GM21717 (cell line): ENCODE measurements at regions not wholly inside any gene's neighbourhood (a gene's known extent, or its start where the extent isn't known, plus 50 kb on each side); places are given as distances from the start of the nearest gene placed in this dataset.

Experiments used
- ATAC-seq: cut with Tn5 transposase; IDR thresholded peaks from one replicate; pipeline ENCODE4 v1.9.1; 2021; ENCODE audit warnings: mild to moderate bottlenecking, moderate library complexity; ENCODE audit not compliant: unreplicated experiment

DNA sequence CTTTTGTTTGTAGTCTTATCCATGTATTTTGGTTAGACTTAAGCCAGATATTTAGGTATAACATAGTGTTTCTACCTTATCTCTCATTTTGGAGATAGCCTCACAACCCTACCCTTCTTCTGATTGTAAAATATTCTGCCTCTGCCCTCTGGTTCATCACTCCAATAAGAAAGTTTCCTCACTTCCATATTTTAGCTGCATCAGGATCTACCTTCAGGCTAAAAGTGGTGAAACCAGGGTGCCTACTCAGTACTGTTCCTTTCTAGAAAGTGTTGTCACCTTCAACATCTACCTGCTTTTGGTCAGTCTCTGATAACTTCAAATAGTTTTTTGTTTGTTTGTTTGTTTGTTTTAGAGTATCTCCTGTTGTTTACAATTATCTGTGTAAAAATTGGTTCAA lies 294.6 kb downstream of the ANXA1 start:
- ATAC-seq: no peak

DNA sequence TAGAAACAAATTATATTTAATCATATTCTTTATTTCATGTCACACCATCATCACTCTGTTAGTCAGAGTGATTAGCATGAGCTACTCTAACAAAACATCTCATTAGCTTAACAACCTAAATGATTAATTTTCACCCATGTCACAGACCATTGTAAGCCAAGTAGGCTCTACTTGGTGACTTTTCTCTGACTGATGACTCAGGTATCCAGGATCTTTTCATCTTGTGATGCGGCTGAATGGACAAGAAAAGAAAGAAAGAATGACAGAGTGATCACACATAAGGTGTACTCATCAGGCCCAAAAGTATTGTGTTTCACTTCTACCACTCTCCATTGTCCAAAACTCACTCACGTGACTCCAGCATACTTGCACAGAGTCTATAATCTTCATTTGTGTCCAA lies 299.3 kb downstream of the ANXA1 start:
- ATAC-seq: no peak

DNA sequence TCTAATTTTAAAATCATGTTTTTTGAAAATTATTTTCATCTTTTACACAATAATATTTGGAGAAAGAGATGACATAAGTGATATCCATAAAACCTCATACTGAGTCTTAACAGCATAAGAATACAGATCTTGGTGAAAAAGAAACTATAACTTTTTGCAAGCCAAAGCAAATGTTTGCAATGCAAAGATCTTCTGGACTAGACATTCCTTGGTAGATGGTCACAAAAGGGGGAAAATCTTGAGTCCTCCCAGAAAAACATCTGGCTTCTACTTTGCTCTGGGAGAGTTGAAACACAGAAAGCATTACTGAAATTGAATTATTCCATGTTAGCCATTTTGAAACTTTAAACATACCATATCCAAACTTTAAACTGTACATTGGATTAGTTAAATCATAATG lies 308.2 kb downstream of the ANXA1 start:
- no peak for ATAC-seq

DNA sequence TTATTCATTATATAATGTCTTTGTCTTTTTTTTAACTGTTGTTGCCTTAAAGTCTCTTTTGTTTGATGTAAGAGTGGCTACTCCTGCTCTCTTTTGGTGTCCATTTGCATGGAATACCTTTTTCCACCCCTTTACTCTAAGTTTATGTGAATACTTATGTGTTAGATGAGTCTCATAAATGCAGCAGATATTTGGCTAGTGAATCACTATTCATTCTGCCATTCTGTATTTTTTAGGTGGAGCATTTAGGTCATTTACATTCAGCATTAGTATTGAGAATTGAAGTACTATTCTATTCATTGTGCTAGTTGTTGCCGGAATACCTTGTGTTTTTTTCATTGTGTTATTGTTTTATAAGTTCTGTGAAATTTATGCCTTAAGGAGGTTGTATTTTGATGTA lies 317.1 kb downstream of the ANXA1 start:
- ATAC-seq: no peak

DNA sequence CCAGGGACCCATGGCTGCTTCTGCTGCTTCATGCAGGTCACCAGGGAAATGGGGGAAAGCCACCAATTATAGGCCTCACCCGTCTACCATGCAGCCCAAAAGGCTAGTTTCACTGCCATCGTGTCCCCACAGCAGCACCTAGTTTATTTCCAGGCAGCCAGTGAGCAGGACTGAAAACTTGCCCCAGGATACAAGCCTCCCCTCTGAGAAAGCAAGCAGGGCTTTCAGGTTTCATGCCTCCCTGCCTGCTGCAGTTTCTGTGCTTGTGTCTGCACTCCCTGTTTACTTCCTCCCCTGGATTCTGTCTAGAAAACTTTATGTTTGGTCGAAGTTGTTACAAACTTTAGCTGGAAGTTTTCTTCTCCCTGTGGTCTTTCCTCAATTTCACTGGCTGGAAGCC lies 319.1 kb downstream of the ANXA1 start:
- ATAC-seq: no peak

DNA sequence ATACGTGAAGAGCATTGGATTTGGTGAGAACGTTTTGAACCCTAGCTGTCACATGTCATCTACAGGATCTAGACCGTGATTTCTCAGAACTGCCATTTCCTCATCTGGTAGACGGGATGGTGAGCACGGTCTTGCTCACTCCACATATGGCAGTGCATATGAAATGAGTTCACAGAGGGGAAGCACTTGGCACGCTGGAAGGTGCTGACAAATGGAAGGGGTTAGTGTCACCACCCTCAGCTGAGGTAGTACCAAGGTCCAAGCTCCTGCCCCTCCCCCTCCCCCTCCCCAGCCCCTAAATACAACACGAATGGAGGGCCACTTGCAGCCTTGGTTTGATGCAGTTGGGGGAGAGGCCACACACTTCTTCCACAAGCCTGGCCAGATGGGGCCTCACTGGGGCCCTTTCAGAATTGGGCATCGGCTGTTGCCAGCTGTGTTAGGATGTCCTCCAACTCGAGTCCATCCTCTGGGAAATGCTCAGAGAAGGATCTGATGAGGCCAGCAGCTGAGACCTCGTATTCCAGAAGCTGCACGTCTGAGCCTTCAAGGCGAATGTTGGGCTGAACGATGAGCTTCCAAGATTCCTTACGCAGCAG lies 322.4 kb downstream of the ANXA1 start:
- no peak for ATAC-seq

DNA sequence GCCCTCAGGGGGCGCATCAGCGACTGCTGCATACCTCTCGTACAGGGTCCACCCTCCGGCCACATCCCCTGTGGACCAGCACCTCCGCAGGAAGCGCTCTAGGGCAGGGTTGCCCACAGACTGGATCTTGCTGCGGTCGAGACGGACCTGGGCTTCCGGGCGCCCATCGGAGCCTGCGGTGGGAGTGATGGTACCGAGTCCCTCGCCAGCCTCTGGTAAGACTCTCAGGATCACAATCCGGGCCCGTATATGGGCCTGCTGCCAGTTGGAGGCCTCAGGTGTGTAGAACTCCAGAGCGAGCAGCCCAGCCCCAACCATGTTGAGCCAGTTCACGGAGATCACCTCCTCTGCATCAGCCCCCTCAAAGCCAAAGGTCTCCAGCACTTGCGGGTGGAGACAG lies 323.0 kb downstream of the ANXA1 start:
- ATAC-seq: no peak

DNA sequence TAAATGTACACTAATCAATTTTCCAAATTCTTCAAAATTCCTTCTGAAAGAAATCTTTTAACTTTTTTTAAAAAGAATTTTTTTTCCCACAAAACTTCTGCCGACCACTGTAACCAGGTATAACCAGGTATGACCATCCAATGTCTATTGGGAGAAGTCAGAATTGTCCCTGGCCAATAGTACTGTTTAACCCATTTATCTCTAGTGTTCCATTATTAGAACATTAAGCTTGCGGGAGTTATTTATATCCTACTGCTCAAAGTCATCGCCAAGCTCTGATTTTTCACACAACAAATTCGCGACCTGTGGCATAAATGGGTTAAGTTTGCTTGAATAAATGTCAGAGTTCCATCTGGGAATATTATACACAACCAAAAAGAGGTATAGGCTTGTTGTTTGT lies 343.2 kb downstream of the ANXA1 start:
- no peak for ATAC-seq

DNA sequence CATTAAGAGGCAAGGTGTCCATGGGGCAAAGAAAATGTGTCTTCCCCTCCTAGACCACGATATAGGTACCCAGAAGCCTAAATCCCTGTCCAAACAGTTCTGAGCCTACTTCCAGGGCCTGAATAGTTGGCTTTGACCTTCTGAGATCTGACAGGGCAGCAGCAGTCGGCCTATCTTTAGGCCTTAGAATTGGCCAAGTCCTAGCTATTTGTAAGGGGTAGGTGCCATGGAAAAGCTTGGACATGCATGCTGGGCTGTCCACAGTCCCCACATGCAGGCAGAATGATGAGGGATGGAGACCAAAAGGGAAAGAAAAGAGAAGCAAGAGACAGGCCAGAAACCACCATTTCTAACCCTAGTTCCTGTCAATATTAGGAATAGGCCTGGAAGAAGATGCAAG lies 346.1 kb downstream of the ANXA1 start:
- ATAC-seq: no peak

DNA sequence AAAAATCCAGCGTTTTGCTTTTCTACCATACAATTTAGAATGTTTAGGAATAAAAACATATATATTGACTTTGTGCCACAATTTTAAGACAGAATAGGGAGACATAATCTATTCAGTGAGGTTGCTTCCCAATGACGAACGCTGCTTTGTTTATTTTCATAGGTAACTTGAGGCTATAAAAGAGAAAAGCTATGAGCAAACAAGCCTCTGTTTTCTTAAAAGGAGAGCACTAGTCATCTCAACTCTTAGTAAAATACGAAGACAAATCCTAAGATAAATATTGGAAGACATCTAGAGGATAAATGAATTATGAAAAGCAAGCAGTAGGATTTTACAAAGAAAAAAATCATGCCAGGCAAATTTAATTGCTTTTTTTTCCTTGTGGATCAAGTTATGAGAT lies 363.6 kb downstream of the ANXA1 start:
- no peak for ATAC-seq

DNA sequence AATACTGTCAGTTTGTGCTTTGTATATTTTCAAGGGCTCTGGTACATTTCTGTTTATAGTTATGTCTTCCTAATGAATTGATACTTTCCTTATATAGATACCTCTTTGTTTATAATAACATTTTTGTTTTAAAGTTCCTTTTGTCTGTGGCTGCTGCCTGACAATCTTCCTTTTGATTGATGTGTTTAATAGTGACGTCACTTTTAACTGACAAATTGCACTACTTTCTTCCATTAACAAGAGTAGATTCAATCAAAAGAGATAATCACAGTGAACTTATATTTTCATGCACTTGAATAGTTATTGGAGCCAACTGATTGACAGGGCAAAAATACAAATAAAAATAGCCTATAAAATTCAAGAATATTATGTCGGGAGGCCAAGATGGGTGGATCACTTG lies 371.7 kb downstream of the ANXA1 start:
- ATAC-seq: no peak

DNA sequence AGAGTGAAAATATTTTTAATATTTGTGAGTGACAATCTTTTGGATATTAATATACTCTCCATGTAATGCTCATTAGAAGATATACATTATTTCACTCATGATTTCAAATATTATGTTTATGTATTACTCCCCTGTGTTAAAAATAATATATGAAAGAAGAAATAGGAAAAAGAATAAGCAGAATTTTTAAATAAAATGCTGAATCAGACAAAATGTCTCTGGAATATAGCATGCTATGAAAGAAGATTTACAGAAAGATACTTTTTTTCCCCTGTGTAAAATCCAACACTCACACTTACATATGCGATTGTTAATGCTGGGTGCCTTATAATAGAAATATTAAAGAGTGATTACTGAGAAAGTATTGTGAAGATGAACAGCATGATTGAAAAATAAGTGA lies 373.7 kb downstream of the ANXA1 start:
- ATAC-seq: no peak

DNA sequence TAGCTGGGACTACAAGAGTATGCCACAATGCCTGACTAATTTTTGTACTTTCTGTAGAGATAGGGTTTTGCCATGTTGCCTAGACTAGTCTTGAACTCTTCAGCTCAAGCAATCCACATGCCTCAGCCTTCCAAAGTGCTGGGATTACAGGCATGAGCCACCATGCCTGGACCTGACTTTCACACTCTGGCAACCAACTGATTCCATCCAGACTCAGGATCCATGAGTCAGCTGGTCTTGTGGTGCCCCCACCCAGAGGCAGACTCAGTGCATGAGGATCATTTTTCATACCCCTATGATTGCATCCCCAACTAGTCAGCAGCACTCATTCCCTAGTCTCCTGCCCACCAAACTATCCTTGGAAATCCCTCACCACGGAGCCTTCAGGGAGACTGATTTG lies 375.9 kb downstream of the ANXA1 start:
- ATAC-seq: no peak

DNA sequence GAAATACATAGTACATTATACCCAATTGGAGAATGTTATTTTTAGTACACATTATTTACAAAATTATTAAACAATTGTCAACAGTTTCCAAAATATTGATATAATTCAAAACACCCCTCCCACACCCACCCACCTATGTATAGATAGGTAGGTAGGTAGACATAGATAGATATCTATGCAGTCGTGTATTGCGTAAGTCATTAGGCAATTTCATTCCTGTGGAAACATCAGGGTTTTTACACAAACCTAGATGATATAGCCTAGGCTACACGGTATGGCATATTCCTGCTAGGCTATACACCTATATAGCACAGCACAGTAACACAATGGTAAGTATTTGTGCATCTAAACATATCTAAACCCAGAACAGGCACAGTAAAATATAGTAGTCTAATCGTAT lies 377.3 kb downstream of the ANXA1 start:
- no peak for ATAC-seq

DNA sequence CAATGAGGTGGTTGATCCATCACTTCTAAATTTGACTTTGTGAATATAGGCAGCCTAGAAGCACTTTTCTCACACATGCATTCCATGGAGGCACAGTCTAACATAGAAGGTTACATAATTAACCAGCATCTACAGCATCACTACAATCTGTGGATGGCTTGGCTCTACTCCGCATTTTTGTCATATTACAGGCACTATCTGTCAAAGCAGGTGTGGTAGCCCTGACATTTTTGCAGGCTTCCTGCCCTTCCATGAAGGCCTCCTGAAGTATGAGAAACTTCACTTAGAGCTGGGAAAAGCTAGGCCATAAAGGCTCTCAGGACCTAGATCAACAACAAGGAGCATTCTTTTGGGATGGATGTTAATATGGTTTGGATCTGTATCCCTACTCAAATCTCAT lies 378.0 kb downstream of the ANXA1 start:
- no peak for ATAC-seq

DNA sequence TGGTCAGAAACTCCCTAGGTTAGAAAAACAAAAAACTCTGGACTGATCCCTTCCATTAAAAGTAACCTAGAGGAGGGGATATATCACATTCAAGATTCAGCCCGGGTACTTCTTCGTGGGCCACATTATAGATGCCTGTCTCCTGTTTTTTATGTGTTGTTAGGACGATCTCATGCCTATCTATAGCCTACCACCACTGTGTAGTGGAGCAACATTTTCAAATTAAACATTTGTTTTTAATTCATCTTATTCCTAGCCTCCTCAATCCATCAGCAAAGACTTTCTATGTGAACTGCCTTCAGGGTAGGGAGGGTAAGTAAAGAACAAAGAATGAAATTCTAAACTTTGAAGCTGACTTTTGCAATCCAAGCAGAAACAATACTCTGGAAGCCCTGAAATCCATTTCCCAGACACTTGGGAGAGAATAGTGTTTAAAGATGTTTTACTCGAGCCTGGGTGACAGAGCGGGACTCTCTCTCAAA lies 379.4 kb downstream of the ANXA1 start:
- no peak for ATAC-seq

DNA sequence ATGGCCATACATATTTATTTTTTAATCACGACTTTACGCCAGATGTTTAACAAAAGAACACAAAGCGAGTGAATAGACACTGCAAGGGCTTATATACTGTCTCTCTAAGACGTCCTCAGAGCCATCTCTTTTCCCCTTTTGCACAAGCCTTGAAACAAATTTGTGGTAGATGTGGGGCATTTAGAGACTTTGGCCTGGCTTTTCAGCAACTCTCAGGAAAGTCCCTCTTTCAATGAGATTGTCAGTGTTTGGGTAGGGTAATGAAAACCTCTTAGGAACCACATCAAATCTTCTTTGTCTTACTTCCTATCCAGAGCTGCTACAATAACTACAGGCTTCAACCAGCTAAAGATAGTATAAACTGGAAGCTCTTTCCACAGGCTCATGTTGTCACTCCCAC lies 380.0 kb downstream of the ANXA1 start:
- no peak for ATAC-seq

DNA sequence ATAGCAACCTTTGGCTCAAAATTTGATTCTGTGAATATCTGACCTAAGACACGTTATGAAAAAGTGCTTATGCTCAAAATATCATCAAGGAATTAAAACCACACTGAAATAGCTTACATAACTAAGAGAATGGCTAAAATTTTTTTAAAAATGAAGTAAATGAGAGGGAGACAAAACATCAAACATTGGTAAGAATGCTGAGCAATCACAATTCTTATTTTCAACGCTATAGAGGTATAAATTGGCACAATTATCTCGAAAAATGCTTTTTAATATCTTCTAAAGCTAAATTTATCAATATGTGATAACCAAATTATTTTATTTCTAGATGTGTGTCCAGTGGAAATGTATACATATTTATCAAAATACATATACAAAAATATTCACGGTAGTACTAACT lies 381.3 kb downstream of the ANXA1 start:
- no peak for ATAC-seq

DNA sequence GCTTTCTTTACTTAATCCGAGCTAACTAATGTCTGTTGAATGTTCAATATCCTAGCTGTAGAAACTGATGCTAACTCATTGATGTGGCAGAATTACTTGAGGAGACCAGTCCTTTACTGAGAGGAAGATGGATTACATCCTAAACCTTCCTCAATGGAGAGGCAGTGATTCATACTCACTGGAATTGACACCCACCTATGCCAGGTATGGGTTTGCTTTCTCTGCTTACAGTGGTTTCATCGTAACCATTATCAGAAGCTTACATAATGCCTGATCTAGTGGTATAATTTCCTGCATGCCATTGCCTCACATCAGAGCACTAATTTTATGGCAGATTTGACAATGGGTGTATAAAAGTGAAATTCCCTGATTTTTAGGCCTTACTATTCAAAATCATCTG lies 384.7 kb downstream of the ANXA1 start:
- no peak for ATAC-seq

DNA sequence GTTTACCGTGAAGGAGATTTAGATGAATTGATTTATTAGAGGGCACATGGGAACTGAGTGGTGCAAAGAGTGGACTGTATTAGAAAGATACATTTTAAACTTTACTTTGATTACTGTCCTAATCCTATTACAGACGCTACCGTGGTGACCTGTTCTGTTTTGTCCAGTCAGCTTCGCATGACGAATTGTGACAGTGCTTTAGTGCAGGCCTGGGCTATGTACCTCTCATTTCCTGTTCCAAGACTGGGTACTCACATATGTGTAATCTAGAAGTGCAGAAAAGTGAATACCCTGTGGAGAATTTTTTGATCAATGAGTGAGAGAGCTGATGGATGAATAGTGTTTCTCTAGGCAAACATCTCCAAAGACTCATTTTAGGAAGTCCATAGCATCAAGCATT lies 385.9 kb downstream of the ANXA1 start:
- ATAC-seq: no peak

DNA sequence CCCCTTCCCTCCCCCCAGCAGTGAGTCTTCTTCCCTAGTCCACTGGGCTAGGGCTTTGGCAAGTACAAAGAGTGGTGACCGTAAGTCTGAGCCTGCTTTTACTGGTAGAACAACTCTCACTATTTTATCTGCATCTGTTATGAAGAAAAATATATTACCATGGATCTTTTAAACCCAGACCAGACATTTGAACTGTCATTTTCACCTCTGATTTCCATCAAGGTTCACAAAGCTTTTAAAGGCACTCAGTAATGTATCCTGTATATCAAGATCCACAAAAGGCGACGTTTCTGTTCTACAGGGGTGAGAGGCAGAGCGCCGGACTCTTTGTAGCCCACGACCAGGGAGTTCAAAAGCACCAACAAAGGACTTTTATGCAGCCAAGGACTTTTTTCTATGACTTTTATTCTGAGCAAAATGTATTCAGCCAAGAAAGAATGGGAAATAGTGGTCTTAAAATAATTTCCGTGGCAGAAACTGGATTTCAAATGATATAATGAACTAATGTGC lies 388.3 kb downstream of the ANXA1 start:
- ATAC-seq: no peak

DNA sequence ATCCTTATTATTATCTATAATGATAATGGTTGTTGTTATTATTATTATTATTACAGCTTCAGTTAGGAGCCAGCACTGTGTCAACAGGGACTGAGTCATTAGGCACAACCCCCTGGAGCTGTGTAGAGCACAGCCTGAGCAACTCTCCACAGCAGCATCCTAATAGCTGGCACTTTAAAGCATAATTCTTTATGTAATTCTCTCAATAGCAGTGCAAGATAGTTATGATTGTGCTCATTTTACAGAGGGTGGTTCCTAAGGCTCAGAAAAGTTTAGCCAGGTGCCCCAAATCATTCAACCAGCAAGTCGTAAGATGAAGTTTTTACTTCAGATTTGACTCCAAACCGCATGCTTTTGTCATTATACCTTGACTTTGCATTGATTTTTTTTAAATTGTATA lies 390.3 kb downstream of the ANXA1 start:
- ATAC-seq: no peak

DNA sequence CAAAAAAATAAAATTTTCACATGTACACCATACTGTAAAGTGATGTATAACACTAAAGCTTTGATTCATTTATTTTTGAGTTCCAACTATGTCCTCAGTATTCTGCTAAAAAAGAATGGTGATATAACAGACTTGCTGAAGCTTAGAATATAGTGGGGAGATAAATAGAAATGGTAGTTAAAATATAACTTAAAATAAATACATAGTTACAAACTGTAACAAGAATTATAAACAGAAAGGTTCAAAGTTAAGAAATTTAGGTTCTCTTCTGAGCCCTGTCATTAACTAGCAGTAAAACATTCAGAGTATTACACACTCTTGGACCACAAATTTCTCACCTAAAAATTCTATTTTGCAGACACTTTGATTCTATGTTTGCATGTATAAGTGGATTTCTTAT lies 392.1 kb downstream of the ANXA1 start:
- no peak for ATAC-seq
